ENCODE measurements at regions not wholly inside any gene's neighbourhood (a gene's known extent, or its start where the extent isn't known, plus 50 kb on each side); places are given as distances from the start of the nearest gene placed in this dataset.

DNA sequence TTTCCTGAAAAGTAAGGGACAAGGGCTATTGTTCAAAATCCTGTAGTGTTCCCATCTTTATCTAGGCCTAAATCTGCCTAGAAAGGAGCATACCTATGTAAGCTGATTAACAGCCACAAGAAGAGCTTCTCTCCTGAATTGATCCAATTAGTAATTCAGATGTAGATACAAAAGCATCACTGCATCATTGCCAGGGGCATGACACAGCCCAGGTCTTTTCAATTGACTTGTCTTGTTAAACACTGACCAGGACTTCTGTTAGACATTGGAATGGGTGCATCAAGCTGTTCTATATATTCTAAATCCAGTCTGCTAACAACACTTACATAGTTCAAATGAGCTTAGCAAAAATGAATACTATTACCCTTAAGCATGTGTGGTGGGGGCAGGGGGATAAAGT is 589.2 kb downstream of the INHBA start:
- no peak for DNase-seq
- Mint-ChIP-seq H3K27me3 (no peaks in the 10 kb centered on the region), H3K4me3 (no peak overlapping the region), H3K36me3 (ENCODE audit: low read depth) (no peaks in the 10 kb centered on the region), H3K9me3 (no peaks in the 10 kb centered on the region), H3K4me1 (ENCODE audit: low read depth) (no peaks in the 10 kb centered on the region), H3K27ac (no peak overlapping the region)
- H3K27ac ChIP-seq (ENCODE audit: low read depth in 1 of 2, low read length in 2 of 2): no peak overlapping the region
- ChIA-PET POLR2A (no interaction called here), CTCF (no interaction called here)
- no peaks in the 10 kb centered on the region for H3K36me3 ChIP-seq (ENCODE audit: insufficient read depth, low read length)
- no peaks in the 10 kb centered on the region for H3K27me3 ChIP-seq (ENCODE audit: control insufficient read depth in 1 of 2, insufficient read depth in 2 of 2, low read length in 2 of 2)
- no peak overlapping the region for H3K4me3 ChIP-seq (ENCODE audit: low read length)
- H3K9me3 ChIP-seq (ENCODE audit: control insufficient read depth in 1 of 2, insufficient read depth in 1 of 2, low read length in 2 of 2): peaks cover 0 to 3% of the 10 kb centered on the region in 2 experiments
- ATAC-seq (ENCODE audit: poor library complexity): no peak
- no peaks in the 10 kb centered on the region for H3K4me1 ChIP-seq (ENCODE audit: insufficient read depth, low read length)
- intact Hi-C loops (cut with DNase I, micrococcal nuclease): no loop called here
- TF ChIP-seq, protein P1, sequence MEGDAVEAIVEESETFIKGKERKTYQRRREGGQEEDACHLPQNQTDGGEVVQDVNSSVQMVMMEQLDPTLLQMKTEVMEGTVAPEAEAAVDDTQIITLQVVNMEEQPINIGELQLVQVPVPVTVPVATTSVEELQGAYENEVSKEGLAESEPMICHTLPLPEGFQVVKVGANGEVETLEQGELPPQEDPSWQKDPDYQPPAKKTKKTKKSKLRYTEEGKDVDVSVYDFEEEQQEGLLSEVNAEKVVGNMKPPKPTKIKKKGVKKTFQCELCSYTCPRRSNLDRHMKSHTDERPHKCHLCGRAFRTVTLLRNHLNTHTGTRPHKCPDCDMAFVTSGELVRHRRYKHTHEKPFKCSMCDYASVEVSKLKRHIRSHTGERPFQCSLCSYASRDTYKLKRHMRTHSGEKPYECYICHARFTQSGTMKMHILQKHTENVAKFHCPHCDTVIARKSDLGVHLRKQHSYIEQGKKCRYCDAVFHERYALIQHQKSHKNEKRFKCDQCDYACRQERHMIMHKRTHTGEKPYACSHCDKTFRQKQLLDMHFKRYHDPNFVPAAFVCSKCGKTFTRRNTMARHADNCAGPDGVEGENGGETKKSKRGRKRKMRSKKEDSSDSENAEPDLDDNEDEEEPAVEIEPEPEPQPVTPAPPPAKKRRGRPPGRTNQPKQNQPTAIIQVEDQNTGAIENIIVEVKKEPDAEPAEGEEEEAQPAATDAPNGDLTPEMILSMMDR (IDR thresholded peaks at IDR 0.05): no peak

DNA sequence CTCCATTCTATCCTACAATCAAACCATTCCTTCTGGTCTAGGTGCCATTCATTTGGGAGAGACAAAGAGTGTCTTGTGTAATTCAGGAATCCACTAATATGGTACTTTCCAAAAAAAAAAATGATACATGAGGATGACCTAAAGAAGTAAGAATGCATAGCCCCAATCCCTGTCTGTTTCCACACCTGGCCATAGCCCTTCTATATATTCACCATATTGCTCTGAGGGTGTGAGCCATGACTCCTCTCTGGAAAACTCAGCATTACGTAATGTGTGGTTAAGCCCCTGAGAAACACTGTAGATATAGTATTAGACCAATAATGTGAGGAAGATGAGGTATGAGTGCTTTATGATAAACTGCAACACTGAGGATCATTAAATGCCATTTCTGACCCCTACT is 592.7 kb downstream of the INHBA start:
- Histone ChIP-seq H3K27ac (ENCODE audit: low read depth in 1 of 2, low read length in 2 of 2) (no peak overlapping the region), H3K27me3 (ENCODE audit: control insufficient read depth in 1 of 2, insufficient read depth in 2 of 2, low read length in 2 of 2) (no peaks in the 10 kb centered on the region), H3K36me3 (ENCODE audit: insufficient read depth, low read length) (no peaks in the 10 kb centered on the region), H3K4me3 (ENCODE audit: low read length) (no peak overlapping the region), H3K9me3 (ENCODE audit: control insufficient read depth in 1 of 2, insufficient read depth in 1 of 2, low read length in 2 of 2) (peaks cover 0 to 6% of the 10 kb centered on the region in 2 experiments), H3K4me1 (ENCODE audit: insufficient read depth, low read length) (no peaks in the 10 kb centered on the region)
- DNase-seq (no peak), ATAC-seq (ENCODE audit: poor library complexity) (no peak)
- no peaks in the 10 kb centered on the region for H3K4me1 Mint-ChIP-seq (ENCODE audit: low read depth)
- H3K36me3 Mint-ChIP-seq (ENCODE audit: low read depth): no peaks in the 10 kb centered on the region
- TF ChIP-seq, protein P1 (IDR thresholded peaks at IDR 0.05): no peak
- ChIA-PET CTCF (no interaction called here), POLR2A (no interaction called here)
- H3K27me3 Mint-ChIP-seq: no peaks in the 10 kb centered on the region
- H3K4me3 Mint-ChIP-seq: no peak overlapping the region
- intact Hi-C loops (cut with DNase I, micrococcal nuclease): no loop called here
- no peaks in the 10 kb centered on the region for H3K9me3 Mint-ChIP-seq
- H3K27ac Mint-ChIP-seq: no peak overlapping the region

DNA sequence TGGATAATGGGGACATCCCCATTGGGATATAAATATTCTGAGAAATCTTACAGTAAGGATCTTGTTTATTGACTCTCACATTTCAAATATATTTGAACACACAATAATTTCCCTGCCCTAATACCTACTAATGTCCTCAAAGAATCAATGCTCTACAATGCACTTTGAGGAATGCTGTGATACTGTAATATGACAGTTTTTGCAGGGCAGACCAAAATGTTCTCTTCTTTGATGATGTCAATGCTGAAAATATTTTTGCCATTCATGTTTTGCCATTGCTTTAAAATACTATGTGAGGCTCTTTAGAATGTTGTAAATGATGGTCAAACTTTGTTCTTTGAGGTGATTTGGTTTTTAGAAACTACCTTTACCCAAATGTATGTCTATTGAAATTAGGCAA is 594.1 kb downstream of the INHBA start:
- intact Hi-C loops (cut with DNase I, micrococcal nuclease): no loop called here

More for the DNA sequence above, 594.1 kb downstream of the INHBA start:
- ChIA-PET CTCF (no interaction called here), POLR2A (no interaction called here)
- no peak overlapping the region for H3K4me3 Mint-ChIP-seq
- peaks cover 0 to 6% of the 10 kb centered on the region in 2 experiments for H3K9me3 ChIP-seq (ENCODE audit: control insufficient read depth in 1 of 2, insufficient read depth in 1 of 2, low read length in 2 of 2)
- H3K4me1 ChIP-seq (ENCODE audit: insufficient read depth, low read length): no peaks in the 10 kb centered on the region
- H3K27me3 Mint-ChIP-seq: no peaks in the 10 kb centered on the region
- no peaks in the 10 kb centered on the region for H3K36me3 ChIP-seq (ENCODE audit: insufficient read depth, low read length)
- no peak overlapping the region for H3K4me3 ChIP-seq (ENCODE audit: low read length)
- no peak for DNase-seq
- no peaks in the 10 kb centered on the region for H3K36me3 Mint-ChIP-seq (ENCODE audit: low read depth)
- H3K27ac ChIP-seq (ENCODE audit: low read depth in 1 of 2, low read length in 2 of 2): no peak overlapping the region
- TF ChIP-seq, protein P1 (IDR thresholded peaks at IDR 0.05): no peak
- no peaks in the 10 kb centered on the region for H3K9me3 Mint-ChIP-seq
- H3K27me3 ChIP-seq (ENCODE audit: control insufficient read depth in 1 of 2, insufficient read depth in 2 of 2, low read length in 2 of 2): no peaks in the 10 kb centered on the region
- no peaks in the 10 kb centered on the region for H3K4me1 Mint-ChIP-seq (ENCODE audit: low read depth)
- no peak for ATAC-seq (ENCODE audit: poor library complexity)
- H3K27ac Mint-ChIP-seq: no peak overlapping the region
